ENCODE measurements at regions not wholly inside any gene's neighbourhood (a gene's known extent, or its start where the extent isn't known, plus 50 kb on each side); places are given as distances from the start of the nearest gene placed in this dataset.

DNA sequence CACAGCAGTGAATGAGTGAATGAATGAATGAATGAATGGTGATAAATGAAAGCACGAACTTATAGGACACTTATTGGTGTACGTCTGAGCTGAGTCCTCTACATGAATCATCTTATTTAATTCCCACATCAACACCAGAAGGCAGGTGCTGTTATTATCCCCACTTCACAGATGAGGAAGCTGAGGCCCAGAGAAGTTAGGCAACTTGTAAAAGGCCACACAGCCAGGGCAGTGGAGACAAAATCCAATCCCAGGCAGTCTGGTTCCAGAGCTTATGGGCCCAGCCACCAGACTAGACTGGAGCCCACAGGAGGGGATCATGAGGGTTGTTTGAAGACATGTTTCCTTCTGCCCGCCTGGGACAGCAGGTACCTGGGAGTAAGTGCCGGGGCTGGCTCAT, 364.0 kb downstream of the MN1 start:
- DNase-seq = no peak

- no peak for DNase-seq
Measured at GRCh38 chr22:27438271-27438980, 363.1 kb downstream of the MN1 start.

DNA sequence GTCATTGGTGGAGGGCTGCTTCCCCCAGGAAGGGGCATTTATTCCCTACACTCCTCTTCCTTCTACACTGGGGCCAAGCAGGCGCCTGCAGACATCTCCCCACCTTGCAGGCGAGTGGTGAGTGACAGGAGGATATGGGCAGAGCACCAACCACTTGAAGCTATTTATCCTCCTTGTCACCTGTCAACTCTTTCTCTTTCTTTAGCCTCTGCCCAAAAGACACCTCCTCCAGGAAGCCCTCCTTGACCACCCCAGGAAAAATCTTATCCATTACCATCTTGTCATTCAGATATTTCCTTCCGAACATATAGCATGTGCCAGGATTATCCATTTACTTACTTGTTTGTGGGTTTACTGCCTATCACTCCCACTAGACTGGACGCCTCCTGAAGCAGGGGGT, 362.4 kb downstream of the MN1 start:
- DNase-seq = no peak

- no peak for DNase-seq
Measured at GRCh38 chr22:27440304-27440865, 361.2 kb downstream of the MN1 start.

DNA sequence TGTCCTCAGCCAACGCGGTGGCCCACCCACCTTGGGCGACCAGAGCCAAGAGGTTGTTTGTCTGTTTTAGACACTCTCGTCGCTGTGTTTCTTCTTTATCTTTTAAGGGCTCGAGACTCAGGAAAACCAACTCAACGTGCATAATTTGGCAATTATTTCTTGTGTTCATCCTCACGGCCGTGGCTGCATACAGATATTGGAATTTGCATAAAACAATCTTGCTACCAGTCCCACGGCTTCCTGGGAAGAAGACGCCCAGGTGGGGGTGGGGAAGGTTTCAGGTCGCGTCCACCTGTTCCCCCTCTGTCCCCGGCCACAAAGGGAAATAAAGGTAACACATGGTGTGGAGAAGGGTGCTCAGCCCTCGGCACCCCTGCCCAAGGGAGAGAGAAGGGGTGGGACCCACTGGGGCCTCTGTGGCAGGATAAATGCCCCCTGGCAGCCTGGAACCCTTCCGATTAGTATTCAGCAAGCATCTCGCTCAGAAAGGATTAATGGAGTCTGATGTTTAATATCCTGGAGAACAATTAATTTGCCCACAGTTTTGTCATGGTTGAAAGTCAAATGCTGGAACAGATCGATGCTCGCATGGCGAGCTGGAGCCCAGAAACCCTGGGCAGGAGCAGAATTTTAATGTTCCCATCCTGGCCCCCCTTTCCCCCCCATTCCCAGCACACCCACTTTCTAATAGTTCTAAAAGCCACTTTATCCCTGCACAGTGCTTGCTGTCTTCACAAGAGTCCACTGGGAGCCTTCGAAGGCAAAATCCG, 359.7 kb downstream of the MN1 start:
- DNase-seq = no peak

DNA sequence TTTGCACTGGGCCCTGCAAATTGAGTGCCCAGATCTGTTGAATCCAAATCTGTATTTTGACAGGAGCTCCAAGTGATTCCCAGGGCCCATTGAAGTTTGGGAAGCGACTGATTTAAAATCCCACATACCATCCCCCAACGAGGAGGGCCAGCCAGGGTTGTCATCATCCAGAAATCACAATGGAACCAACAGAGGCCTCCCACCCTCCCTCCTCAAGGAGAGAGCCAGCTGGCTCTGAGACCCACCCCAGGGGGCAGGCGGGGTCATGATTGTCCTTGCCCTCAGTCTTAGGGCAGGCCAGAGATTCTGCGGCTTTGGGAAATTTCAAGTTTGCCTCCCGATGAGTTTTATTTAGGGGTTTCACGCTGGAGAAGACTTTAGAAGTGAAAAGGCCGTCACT, 358.2 kb downstream of the MN1 start:
- no peak for DNase-seq

DNA sequence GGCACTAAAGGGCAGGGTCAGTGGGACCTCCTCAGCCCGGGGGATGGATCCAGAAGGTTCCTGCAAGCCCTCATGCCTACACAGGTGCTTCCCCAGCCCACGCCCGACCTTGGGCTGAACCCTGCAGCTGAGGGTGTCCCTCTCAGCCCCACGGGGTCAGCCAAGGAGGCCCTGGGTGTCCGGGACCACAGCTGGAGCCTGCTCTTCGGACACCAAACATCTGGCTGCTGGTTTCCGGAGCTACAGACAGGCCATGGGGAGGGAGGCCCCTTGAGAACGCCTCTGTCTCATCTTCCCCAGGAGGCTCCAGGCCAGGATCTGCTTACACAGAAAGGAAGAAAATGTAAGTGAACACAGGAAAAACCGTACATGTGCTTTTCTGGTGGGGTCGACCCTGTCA, 355.7 kb downstream of the MN1 start:
- no peak for DNase-seq

DNA sequence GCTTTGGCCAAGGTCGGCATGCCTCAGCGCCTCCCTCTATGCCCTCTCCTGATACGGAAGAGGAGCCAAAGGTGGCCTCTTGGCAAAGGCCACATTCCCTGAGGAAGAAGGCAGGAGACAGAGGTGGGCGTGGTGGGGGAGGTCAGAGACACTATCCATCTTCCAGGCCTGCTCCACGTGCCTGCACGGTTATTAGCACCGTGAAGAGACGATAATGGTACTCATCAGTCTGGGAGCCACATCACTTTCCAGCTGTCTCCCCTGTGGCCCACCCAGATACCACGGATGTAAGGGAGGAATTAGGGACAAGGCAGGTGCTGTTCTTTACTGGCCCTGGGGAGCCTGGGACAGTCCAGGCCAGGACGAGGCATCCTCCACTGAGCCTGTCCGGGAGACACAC, 354.3 kb downstream of the MN1 start:
- DNase-seq = no peak

DNA sequence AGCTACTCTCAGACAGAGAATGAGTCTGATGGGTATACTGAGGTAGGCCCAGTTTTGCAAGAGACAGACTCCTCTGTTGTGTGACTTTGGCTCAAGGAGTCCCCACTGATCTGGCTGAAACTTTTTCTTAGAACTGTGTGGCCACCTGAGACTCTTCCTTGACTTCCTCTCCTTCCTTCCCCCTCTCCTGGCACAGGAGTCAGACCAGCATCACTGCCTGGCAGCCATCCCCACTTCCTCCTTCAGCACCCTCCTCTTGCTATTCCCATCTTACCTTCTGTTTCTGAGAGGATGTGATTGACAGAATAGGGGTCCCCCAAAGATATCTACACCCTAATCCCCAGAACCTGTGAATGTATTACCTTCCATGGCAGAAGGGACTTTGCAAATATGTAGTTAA, 351.1 kb downstream of the MN1 start:
- no peak for DNase-seq

DNA sequence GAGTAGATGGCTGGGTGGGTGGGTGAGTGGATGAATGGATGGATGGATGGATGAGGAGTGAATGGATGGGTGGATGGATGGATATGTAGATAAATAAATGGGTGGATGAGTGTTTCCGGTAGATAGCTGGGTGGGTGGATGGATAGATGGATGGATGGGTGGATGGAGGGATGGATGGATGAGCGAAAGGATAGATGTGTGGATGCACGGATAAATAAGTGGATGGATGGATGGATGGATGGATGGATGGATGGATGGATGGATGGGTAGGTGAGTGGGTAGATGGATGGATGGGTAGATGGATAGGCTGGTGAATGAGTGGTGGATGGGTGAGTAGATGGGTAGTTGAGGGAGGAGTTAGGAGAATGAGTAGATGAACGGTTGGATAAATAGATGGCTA, 349.3 kb downstream of the MN1 start:
- no peak for DNase-seq

GRCh38 chr22:27452922-27453321, 348.6 kb downstream of the MN1 start:
- no peak for DNase-seq

DNA sequence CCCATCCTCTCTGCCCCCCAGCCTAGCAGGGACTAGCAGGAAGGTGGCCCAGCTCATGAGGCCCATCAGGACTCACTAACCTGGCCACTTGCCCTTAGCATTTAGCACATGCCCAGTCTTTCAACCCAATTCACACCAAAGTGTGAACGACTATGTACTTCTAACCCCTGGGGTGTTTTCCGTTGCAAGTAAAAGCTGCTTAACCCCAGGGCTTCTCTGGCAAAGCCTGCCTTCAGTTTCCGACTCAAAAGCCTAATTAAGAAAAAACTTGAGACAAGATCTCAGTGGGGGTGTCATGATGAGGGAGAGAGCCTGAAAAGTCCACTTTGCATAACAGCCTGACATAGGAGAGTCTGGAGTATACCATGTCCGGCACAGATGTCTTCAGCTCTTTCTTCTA, 347.8 kb downstream of the MN1 start:
- no peak for DNase-seq

GRCh38 chr22:27454807-27455450, 346.6 kb downstream of the MN1 start:
- DNase-seq = no peak

- no peak for DNase-seq
Measured at GRCh38 chr22:27455526-27455925, 346.0 kb downstream of the MN1 start.

DNA sequence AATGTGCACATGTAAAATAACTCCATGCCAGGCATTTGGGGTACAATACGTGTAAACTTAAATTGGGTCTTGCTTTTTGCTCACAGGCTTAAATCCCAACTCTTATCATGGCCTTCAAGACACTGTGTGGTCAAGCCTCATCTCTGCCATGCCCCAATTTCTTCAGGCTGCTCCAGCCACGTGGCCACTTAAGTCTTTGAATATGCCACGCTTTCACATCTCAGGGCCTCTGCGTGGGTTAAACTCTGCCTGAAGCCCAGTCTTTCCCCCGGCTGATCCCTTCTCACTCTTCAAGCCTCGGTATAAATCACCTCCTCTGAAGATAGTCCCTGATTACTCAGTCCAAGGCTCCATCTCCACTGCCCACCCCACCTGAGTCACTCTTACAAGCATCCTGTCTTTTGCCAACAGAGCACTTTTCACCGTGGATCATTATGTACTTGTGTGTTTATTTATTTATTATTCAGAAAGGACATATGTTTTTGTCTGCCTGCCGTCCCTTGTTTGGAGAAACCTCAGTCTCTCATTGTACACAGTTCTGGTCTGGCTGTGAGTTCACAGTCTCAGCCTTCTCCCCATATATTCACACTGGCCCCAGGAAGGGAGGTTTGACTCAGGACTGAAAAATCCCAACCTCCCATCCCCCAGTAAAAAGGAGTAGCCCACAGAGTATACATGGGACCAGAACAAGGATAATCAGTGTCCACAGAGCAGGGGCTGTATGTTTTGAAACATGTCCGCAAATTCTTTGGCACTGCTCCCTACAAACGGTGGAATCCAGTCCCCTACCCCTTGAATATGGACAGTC, 344.7 kb downstream of the MN1 start:
- no peak for DNase-seq

DNA sequence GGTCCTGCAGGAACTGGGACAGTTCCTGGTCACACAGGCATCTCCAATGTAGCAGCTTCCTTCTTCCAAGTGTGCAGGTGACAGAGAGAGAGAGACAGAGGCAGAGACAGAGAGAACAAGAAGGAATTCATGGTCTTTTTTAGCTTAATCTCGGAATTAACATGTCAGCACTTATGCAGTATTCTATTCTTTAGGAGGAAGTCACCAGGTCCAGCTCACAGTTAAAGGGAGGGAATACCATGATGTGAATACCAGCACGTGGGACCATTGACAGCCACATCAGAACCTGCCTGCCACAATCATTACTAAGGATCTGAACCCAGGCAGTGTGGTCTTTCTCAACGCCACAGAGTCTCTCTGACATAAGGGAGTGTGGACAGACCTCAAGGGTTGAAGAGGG, 341.6 kb downstream of the MN1 start:
- no peak for DNase-seq

DNA sequence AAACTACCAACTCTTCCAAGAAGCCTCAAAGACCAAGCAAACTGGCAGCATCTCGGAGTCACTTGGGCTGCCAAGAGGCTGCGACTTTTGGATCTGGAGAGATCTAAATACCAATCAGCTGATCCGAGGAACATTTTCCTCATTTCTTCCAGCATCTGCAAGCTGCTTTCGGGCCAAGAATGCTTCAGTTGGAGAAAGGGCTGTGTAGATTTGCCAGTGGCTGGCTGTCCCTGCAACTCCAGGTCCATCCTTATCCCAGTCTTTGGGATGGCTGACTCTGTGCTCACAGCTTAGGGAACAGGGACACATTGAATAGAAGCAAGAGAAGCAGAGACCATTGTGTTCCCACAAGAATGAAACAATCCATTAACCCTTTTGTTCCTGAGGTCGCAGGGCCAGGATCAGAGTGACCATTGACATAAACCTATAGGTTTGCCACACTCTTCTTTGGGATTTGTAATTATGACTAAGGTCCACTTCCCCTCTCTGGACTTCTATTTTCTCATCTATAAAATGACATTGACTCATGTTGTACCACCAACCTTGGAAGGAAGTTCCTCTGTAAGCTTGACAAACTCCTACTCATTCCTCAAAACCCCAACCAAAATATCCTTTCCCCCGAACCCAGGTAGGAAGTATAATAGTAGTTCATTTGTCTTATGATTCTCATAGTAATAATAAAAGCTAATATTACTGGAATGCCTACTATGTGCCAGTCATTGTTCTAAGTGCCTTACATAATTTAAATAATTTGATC, 340.8 kb downstream of the MN1 start:
- no peak for DNase-seq

- DNase-seq = no peak
Measured at GRCh38 chr22:27461470-27461869, 340.1 kb downstream of the MN1 start.

- DNase-seq = no peak
Measured at GRCh38 chr22:27462190-27462589, 339.4 kb downstream of the MN1 start.

DNA sequence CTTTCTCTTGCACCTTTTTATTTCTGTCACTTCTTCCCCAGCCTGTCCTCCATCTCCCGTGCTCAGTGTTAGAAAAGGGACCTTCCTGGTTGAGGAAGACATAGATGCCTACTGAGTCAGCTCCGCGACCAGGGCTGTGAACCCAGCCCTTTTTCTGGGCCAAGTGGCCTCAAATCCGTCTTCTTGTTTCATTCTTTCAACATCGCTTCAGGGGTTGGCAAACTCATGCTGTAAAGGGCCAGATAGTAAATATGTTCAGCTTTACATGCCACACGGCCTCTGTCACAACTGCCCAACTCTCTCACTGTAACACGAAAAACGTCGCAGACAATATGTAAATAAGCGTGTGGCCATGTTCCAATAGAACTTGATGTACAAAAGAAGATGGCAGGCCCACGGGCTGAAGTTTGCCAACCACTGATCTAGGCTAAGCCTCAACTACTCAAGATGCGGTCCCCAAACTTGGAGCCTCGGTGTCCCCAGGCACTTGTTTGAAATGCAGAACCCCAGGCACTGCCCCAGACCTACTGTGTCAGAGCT, 338.4 kb downstream of the MN1 start:
- no peak for DNase-seq

GRCh38 chr22:27466229-27466628, 335.3 kb downstream of the MN1 start:
- no peak for DNase-seq

Data from NK-92 treated with Interleukin-12 subunit alpha and Interleukin-12 subunit beta, amount 100 ng/mL, for 24 hours (cell line).